ENCODE measurements at regions not wholly inside any gene's neighbourhood (a gene's known extent, or its start where the extent isn't known, plus 50 kb on each side); places are given as distances from the start of the nearest gene placed in this dataset.

GRCh38 chr2:48016225-48017019 lies 110.1 kb upstream of the FBXO11 start:
- ATAC-seq = no peak
- no peak for TF ChIP-seq OSR1 (CRISPR knock-in tag; IDR thresholded peaks at IDR 0.05)
- TF ChIP-seq PPARA (CRISPR knock-in tag; IDR thresholded peaks at IDR 0.05; ENCODE audit: borderline replicate concordance) = no peak
- TF ChIP-seq POU6F1 (CRISPR knock-in tag; IDR thresholded peaks at IDR 0.05; ENCODE audit: borderline replicate concordance, low read depth) = no peak
- no peak for TF ChIP-seq CSDC2 (CRISPR knock-in tag; IDR thresholded peaks at IDR 0.05)

GRCh38 chr2:48017136-48017535 lies 110.8 kb upstream of the FBXO11 start:
- TF ChIP-seq ARNTL (CRISPR knock-in tag; IDR thresholded peaks at IDR 0.05; ENCODE audit: borderline replicate concordance, low read depth) (no peak), TOX (CRISPR knock-in tag; IDR thresholded peaks at IDR 0.05; ENCODE audit: borderline replicate concordance) (no peak), CSRNP3 (CRISPR knock-in tag; IDR thresholded peaks at IDR 0.05) (no peak), CREB5 (CRISPR knock-in tag; IDR thresholded peaks at IDR 0.05; ENCODE audit: low read depth) (no peak), CSDC2 (CRISPR knock-in tag; IDR thresholded peaks at IDR 0.05) (no peak), ZC3H10 (CRISPR knock-in tag; IDR thresholded peaks at IDR 0.05) (no peak), PATZ1 (CRISPR knock-in tag; IDR thresholded peaks at IDR 0.05; ENCODE audit: borderline replicate concordance) (no peak), ZNF565 (CRISPR knock-in tag; conservative IDR thresholded peaks at IDR 0.05; ENCODE audit: low read depth) (no peak), TCF4 (CRISPR knock-in tag; IDR thresholded peaks at IDR 0.05; ENCODE audit: borderline replicate concordance) (no peak), ZNF70 (CRISPR knock-in tag; IDR thresholded peaks at IDR 0.05) (no peak), BACH2 (CRISPR knock-in tag; IDR thresholded peaks at IDR 0.05; ENCODE audit: borderline replicate concordance) (no peak), GLIS3 (CRISPR knock-in tag; IDR thresholded peaks at IDR 0.05) (no peak), TSHZ2 (CRISPR knock-in tag; IDR thresholded peaks at IDR 0.05) (no peak), RARB (CRISPR knock-in tag; IDR thresholded peaks at IDR 0.05) (no peak), SNAI2 (CRISPR knock-in tag; IDR thresholded peaks at IDR 0.05) (no peak), ISL1 (CRISPR knock-in tag; IDR thresholded peaks at IDR 0.05) (no peak), PPARA (CRISPR knock-in tag; IDR thresholded peaks at IDR 0.05; ENCODE audit: borderline replicate concordance) (no peak), OSR1 (CRISPR knock-in tag; IDR thresholded peaks at IDR 0.05) (no peak), POU6F1 (CRISPR knock-in tag; IDR thresholded peaks at IDR 0.05; ENCODE audit: borderline replicate concordance, low read depth) (no peak)
- no peak for ATAC-seq
